IMR-90 (cell line): ENCODE measurements at regions not wholly inside any gene's neighbourhood (a gene's known extent, or its start where the extent isn't known, plus 50 kb on each side); places are given as distances from the start of the nearest gene placed in this dataset.

ENCODE experiments used
- ATAC-seq: fragments of 200-7000 bp; cut with Tn5 transposase; 2 replicates; pipeline ENCODE4 v1.9.1; 2020; ENCODE audit warnings: low read depth, mild to moderate bottlenecking, moderate library complexity
- BruUV-seq: library from RNA; stranded (reverse); fragments of 400-500 nt; replicated peaks from 2 replicates; lab custom pipeline; 2021; lab: Mats Ljungman, UMichigan
- CTCF ChIA-PET: fragments of 300-600 bp; formaldehyde crosslinking; extraction: SDS; loops from one replicate; lab custom pipeline; 2021; ENCODE audit warnings: antibody characterized with exemption; lab: Yijun Ruan, JAX
- POLR2A ChIA-PET: fragments of 300-600 bp; sonication (Branson Sonifier 250); formaldehyde crosslinking; loops from one replicate; lab custom pipeline; 2022; ENCODE audit warnings: antibody characterized with exemption; ENCODE audit not compliant: unreplicated experiment; lab: Charles Lee
- DNase-seq: peaks from one replicate; pipeline ENCODE4 v3.0.0; 2013
- H2AFZ ChIP-seq: replicated peaks from 2 replicates; pipeline ENCODE3; 2013; ENCODE audit warnings: low read length, mild to moderate bottlenecking; ENCODE audit not compliant: poor library complexity
- H2AK5ac ChIP-seq: 2 replicates; pipeline ENCODE4 v1.6.1; 2013; ENCODE audit warnings: low read depth, low read length, inconsistent platforms
- H2AK9ac ChIP-seq: replicated peaks from 2 replicates; pipeline ENCODE3; 2013; ENCODE audit warnings: mild to moderate bottlenecking, low read depth, low read length, moderate library complexity; ENCODE audit not compliant: poor library complexity
- H2BK120ac ChIP-seq: 2 replicates; pipeline ENCODE4 v1.6.1; 2013; ENCODE audit warnings: low read depth, low read length, inconsistent platforms
- H2BK15ac ChIP-seq: 3 replicates; pipeline ENCODE4 v1.6.1; 2013; ENCODE audit warnings: low read depth, low read length, inconsistent platforms
- H2BK20ac ChIP-seq: 2 replicates; pipeline ENCODE4 v1.6.1; 2013; ENCODE audit warnings: low read depth, mild to moderate bottlenecking, inconsistent platforms, low read length, moderate library complexity
- H2BK5ac ChIP-seq: 2 replicates; pipeline ENCODE4 v1.6.1; 2013; ENCODE audit warnings: mild to moderate bottlenecking, low read depth, low read length, inconsistent platforms; ENCODE audit not compliant: poor library complexity, severe bottlenecking
- H3K14ac ChIP-seq: replicated peaks from 2 replicates; pipeline ENCODE4 v1.6.1; 2013; ENCODE audit warnings: low read depth, low read length, inconsistent platforms
- H3K18ac ChIP-seq: 2 replicates; pipeline ENCODE4 v1.6.1; 2013; ENCODE audit warnings: low read depth, low read length, control low read depth
- H3K23ac ChIP-seq: 2 replicates; pipeline ENCODE4 v1.6.1; 2013; ENCODE audit warnings: low read depth, low read length, inconsistent platforms
- H3K27ac ChIP-seq: 2 replicates; pipeline ENCODE4 v1.5.1; 2013; ENCODE audit warnings: mild to moderate bottlenecking, control low read depth, low read length; ENCODE audit not compliant: insufficient read depth
- H3K27me3 ChIP-seq: 2 replicates; pipeline ENCODE4 v1.6.1; 2013; ENCODE audit warnings: low read length; ENCODE audit not compliant: control insufficient read depth, insufficient read depth
- H3K36me3 ChIP-seq: 2 replicates; pipeline ENCODE4 v1.6.1; 2013; ENCODE audit warnings: low read length, mixed read lengths; ENCODE audit not compliant: control insufficient read depth, insufficient read depth
- H3K4ac ChIP-seq: 2 replicates; pipeline ENCODE4 v1.6.1; 2013; ENCODE audit warnings: low read depth, low read length, inconsistent platforms
- H3K4me1 ChIP-seq: 2 replicates; pipeline ENCODE4 v1.6.1; 2013; ENCODE audit warnings: low read length, mixed read lengths; ENCODE audit not compliant: control insufficient read depth, insufficient read depth
- H3K4me2 ChIP-seq: 2 replicates; pipeline ENCODE4 v1.6.1; 2013; ENCODE audit warnings: low read depth, mild to moderate bottlenecking, control low read depth, low read length, moderate library complexity
- H3K4me3 ChIP-seq: 2 replicates; pipeline ENCODE4 v1.5.1; 2013; ENCODE audit warnings: low read depth, mild to moderate bottlenecking, control low read depth, low read length, moderate library complexity; ENCODE audit not compliant: insufficient read depth
- H3K56ac ChIP-seq: 2 replicates; pipeline ENCODE4 v1.6.1; 2013; ENCODE audit warnings: low read length, inconsistent platforms; ENCODE audit not compliant: insufficient read depth; ENCODE audit errors: extremely low read depth
- H3K79me1 ChIP-seq, 2 experiments: 2 replicates each; pipeline ENCODE4 v1.6.1; 2013; ENCODE audit warnings: low read length in 2 of 2, inconsistent platforms in 1 of 2, low read depth in 1 of 2
- H3K9ac ChIP-seq: 2 replicates; pipeline ENCODE4 v1.6.1; 2013; ENCODE audit warnings: low read depth, low read length, control low read depth
- H3K9me1 ChIP-seq: 2 replicates; pipeline ENCODE4 v1.6.1; 2013; ENCODE audit warnings: low read length, inconsistent platforms; ENCODE audit not compliant: insufficient read depth
- H3K9me3 ChIP-seq: 2 replicates; pipeline ENCODE4 v1.6.1; 2013; ENCODE audit warnings: low read length; ENCODE audit not compliant: control insufficient read depth, insufficient read depth
- H4K20me1 ChIP-seq: 2 replicates; pipeline ENCODE4 v1.6.1; 2013; ENCODE audit warnings: low read length, inconsistent platforms; ENCODE audit not compliant: insufficient read depth
- H4K5ac ChIP-seq: 2 replicates; pipeline ENCODE4 v1.6.1; 2013; ENCODE audit warnings: mild to moderate bottlenecking, low read depth, low read length, control low read depth
- H4K8ac ChIP-seq, 2 experiments: 2 replicates each; pipeline ENCODE4 v1.6.1; 2013; ENCODE audit warnings: low read depth in 2 of 2, low read length in 2 of 2, control low read depth in 1 of 2, inconsistent platforms in 1 of 2
- H4K91ac ChIP-seq: 2 replicates; pipeline ENCODE4 v1.6.1; 2013; ENCODE audit warnings: low read depth, low read length, inconsistent platforms; ENCODE audit not compliant: insufficient read depth
- BHLHE40 ChIP-seq: fragments of 150-350 bp; IDR thresholded peaks from 2 replicates; pipeline ENCODE4 v1.6.1; 2016; ENCODE audit warnings: mild to moderate bottlenecking, low read depth, low read length
- CEBPB ChIP-seq: IDR thresholded peaks from 2 replicates; pipeline ENCODE4 v1.6.1; 2012; ENCODE audit warnings: low read depth, low read length, improper control_type of control experiment
- CHD1 ChIP-seq: IDR thresholded peaks from 2 replicates; pipeline ENCODE4 v1.6.1; 2012; ENCODE audit warnings: low read depth, low read length, improper control_type of control experiment
- CTCF ChIP-seq: conservative IDR thresholded peaks from 2 replicates; pipeline ENCODE4 v1.5.1; 2012; ENCODE audit warnings: mild to moderate bottlenecking, low read depth, low read length, improper control_type of control experiment
- ELK1 ChIP-seq: fragments of 150-350 bp; IDR thresholded peaks from 2 replicates; pipeline ENCODE4 v1.6.1; 2016; ENCODE audit warnings: low read depth, mild to moderate bottlenecking, low read length, moderate library complexity, borderline replicate concordance
- FOS ChIP-seq: fragments of 150-350 bp; IDR thresholded peaks from 2 replicates; pipeline ENCODE4 v1.6.1; 2016; ENCODE audit warnings: low read depth, low read length
- MAFK ChIP-seq: IDR thresholded peaks from 2 replicates; pipeline ENCODE4 v1.6.1; 2012; ENCODE audit warnings: low read depth, low read length, improper control_type of control experiment
- MAZ ChIP-seq: IDR thresholded peaks from 2 replicates; pipeline ENCODE4 v1.6.1; 2012; ENCODE audit warnings: low read depth, mild to moderate bottlenecking, low read length, improper control_type of control experiment, moderate library complexity, borderline replicate concordance
- MXI1 ChIP-seq: IDR thresholded peaks from 2 replicates; pipeline ENCODE4 v1.6.1; 2012; ENCODE audit warnings: low read depth, mild to moderate bottlenecking, low read length, moderate library complexity, borderline replicate concordance
- NFE2L2 ChIP-seq: fragments of 150-350 bp; IDR thresholded peaks from 2 replicates; pipeline ENCODE4 v1.6.1; 2016; ENCODE audit warnings: low read depth, mild to moderate bottlenecking, low read length
- POLR2A ChIP-seq: IDR thresholded peaks from 2 replicates; pipeline ENCODE4 v1.6.1; 2012; ENCODE audit warnings: mild to moderate bottlenecking, low read depth, low read length
- RAD21 ChIP-seq: IDR thresholded peaks from 2 replicates; pipeline ENCODE4 v1.6.1; 2012; ENCODE audit warnings: low read length, improper control_type of control experiment
- RCOR1 ChIP-seq: IDR thresholded peaks from 2 replicates; pipeline ENCODE4 v1.6.1; 2012; ENCODE audit warnings: mild to moderate bottlenecking, low read length, improper control_type of control experiment; ENCODE audit not compliant: insufficient replicate concordance
- RFX5 ChIP-seq: IDR thresholded peaks from 2 replicates; pipeline ENCODE4 v1.8.0; 2012; ENCODE audit warnings: low read depth, mild to moderate bottlenecking, low read length, moderate library complexity
- SMC3 ChIP-seq: fragments of 150-350 bp; IDR thresholded peaks from 2 replicates; pipeline ENCODE4 v1.6.1; 2016; ENCODE audit warnings: low read depth, mild to moderate bottlenecking, antibody characterized with exemption, low read length, moderate library complexity
- USF2 ChIP-seq: fragments of 150-350 bp; IDR thresholded peaks from 2 replicates; pipeline ENCODE4 v1.6.1; 2017; ENCODE audit warnings: mild to moderate bottlenecking, antibody characterized with exemption, low read length, low read depth
- WGBS, 2 experiments: methylation state at CpG; one replicate each; pipeline versions ENCODE4 v1.1.5 to v1.1.7; 2013; ENCODE audit warnings: missing lambda C conversion rate in 2 of 2; ENCODE audit not compliant: insufficient read length in 1 of 2; ENCODE audit errors: extremely low coverage in 2 of 2; 5-methylcytosine and 5-hydroxymethylcytosine counted together
- dilution Hi-C: fragments of 300-500 bp; cut with HindIII; formaldehyde crosslinking; loops from one replicate; pipeline ENCODE4 v1.14.3; 2018; ENCODE audit warnings: low sequenced_read_pairs; ENCODE audit not compliant: unreplicated experiment
- in situ Hi-C: fragments of 300-500 bp; cut with MboI; formaldehyde crosslinking; loops from 3 replicates; pipeline ENCODE4 v1.14.3; 2019; ENCODE audit warnings: low sequenced_read_pairs, inconsistent platforms, mixed read lengths
- intact Hi-C: fragments of 100-400 bp; cut with micrococcal nuclease; formaldehyde crosslinking; loops from 2 replicates; pipeline ENCODE4 v1.10.0; 2022

GRCh38 chr17:11039342-11039741 lies 201.5 kb upstream of the PIRT start:
- no peak overlapping the region for H2BK5ac ChIP-seq
- H2BK20ac ChIP-seq = no peak overlapping the region
- ChIA-PET CTCF (no interaction called here), POLR2A (no interaction called here)
- H3K79me1 ChIP-seq = no peaks in the 10 kb centered on the region
- H3K4ac ChIP-seq = no peak overlapping the region
- H3K27ac ChIP-seq = no peak overlapping the region
- no peak for ATAC-seq
- no peaks in the 10 kb centered on the region for H3K4me1 ChIP-seq
- intact Hi-C loops = no loop called here
- no peaks in the 10 kb centered on the region for H3K9me1 ChIP-seq
- no CpG with 5 or more reads among the region's 1 CpG for WGBS, 2 experiments
- no peak overlapping the region for H4K5ac ChIP-seq
- H2BK15ac ChIP-seq = no peak overlapping the region
- no peak overlapping the region for H4K8ac ChIP-seq
- no peak for DNase-seq
- H4K20me1 ChIP-seq = no peaks in the 10 kb centered on the region
- H3K14ac ChIP-seq = no peak overlapping the region
- no peak overlapping the region for H2BK120ac ChIP-seq
- no peaks in the 10 kb centered on the region for H3K27me3 ChIP-seq
- no TSS peak for BruUV-seq
- no peak overlapping the region for H2AK5ac ChIP-seq
- H3K36me3 ChIP-seq = no peaks in the 10 kb centered on the region
- dilution Hi-C loops = no loop called here
- H3K9ac ChIP-seq = no peak overlapping the region
- in situ Hi-C loops = no loop called here
- no peak overlapping the region for H2AFZ ChIP-seq
- H3K9me3 ChIP-seq = peaks cover 8% of the 10 kb centered on the region
- no peak overlapping the region for H4K91ac ChIP-seq
- H3K56ac ChIP-seq = no peak overlapping the region
- H3K23ac ChIP-seq = no peak overlapping the region
- no peak overlapping the region for H3K4me3 ChIP-seq
- no peak overlapping the region for H3K4me2 ChIP-seq
- TF ChIP-seq MAZ = no peak
- TF ChIP-seq MXI1 = no peak
- no peak for TF ChIP-seq RFX5
- no peak for TF ChIP-seq CTCF
- TF ChIP-seq RAD21 = no peak
- no peak for TF ChIP-seq USF2
- no peak for TF ChIP-seq BHLHE40
- TF ChIP-seq CEBPB = no peak
- no peak for TF ChIP-seq ELK1
- TF ChIP-seq RCOR1 = no peak
- TF ChIP-seq MAFK = no peak
- no peak for TF ChIP-seq POLR2A
- TF ChIP-seq NFE2L2 = no peak
- TF ChIP-seq FOS = no peak
- no peak for TF ChIP-seq CHD1
- no peak for TF ChIP-seq SMC3
- H2AK9ac ChIP-seq = no peak overlapping the region
- H3K18ac ChIP-seq = no peak overlapping the region
